ENCODE measurements at regions not wholly inside any gene's neighbourhood (a gene's known extent, or its start where the extent isn't known, plus 50 kb on each side); places are given as distances from the start of the nearest gene placed in this dataset.

- TF ChIP-seq POLR2A (IDR thresholded peaks at IDR 0.05): no peak
- TF ChIP-seq, protein P1, sequence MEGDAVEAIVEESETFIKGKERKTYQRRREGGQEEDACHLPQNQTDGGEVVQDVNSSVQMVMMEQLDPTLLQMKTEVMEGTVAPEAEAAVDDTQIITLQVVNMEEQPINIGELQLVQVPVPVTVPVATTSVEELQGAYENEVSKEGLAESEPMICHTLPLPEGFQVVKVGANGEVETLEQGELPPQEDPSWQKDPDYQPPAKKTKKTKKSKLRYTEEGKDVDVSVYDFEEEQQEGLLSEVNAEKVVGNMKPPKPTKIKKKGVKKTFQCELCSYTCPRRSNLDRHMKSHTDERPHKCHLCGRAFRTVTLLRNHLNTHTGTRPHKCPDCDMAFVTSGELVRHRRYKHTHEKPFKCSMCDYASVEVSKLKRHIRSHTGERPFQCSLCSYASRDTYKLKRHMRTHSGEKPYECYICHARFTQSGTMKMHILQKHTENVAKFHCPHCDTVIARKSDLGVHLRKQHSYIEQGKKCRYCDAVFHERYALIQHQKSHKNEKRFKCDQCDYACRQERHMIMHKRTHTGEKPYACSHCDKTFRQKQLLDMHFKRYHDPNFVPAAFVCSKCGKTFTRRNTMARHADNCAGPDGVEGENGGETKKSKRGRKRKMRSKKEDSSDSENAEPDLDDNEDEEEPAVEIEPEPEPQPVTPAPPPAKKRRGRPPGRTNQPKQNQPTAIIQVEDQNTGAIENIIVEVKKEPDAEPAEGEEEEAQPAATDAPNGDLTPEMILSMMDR (IDR thresholded peaks at IDR 0.05 in 4 of 5, conservative IDR thresholded peaks at IDR 0.05 in 1 of 5): peak in 1 of 5 experiments; percentile 28
Measured at GRCh38 chr16:17921357-17921978, 415.1 kb downstream of the NPIPA8 start.
